Astrocyte of the cerebellum (primary cell): ENCODE measurements at regions not wholly inside any gene's neighbourhood (a gene's known extent, or its start where the extent isn't known, plus 50 kb on each side); places are given as distances from the start of the nearest gene placed in this dataset.

Source experiments
- DNase-seq: peaks from one replicate; pipeline ENCODE4 v3.0.0-alpha.2; 2011; ENCODE audit warnings: low read depth
- H3K4me3 ChIP-seq: 2 replicates; pipeline ENCODE4 v1.5.1; 2011; ENCODE audit warnings: mild to moderate bottlenecking, low read depth, low read length, moderate library complexity
- CTCF ChIP-seq: IDR thresholded peaks from 2 replicates; pipeline ENCODE4 v1.5.1; 2012; ENCODE audit warnings: low read length, low read depth, moderate library complexity, mild to moderate bottlenecking; ENCODE audit errors: missing control alignments
- in situ Hi-C: cut with HindIII; loops from 2 replicates; pipeline ENCODE4 v1.10.0; 2017; ENCODE audit warnings: low sequenced_read_pairs

DNA sequence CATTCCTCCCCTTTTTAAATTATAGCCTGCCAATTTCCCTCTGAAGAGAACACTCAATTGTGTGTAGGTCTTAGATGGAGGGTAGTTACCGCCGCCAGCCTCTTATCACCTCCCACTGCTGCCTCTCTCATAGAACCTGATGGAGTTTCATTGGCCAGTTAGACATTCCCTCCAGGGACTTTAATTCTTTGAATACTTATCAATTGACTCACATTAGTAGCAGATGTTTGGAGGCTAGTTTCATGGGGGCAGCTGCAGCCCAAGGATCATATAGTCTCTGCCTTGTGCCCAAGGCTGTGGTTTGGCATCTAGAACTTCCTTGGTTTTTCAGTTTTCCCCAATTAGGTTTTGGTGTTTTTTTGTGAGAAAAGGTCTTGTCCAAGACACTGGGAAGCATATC, 318.9 kb upstream of the HTR2A start:
- peak; percentile 86 for DNase-seq
- H3K4me3 ChIP-seq, result no peak overlapping the region
- no peak for TF ChIP-seq CTCF
- in situ Hi-C loops, result no loop called here

- in situ Hi-C loops, result no loop called here
Observed at GRCh38 chr13:47213047-47213446, 316.2 kb upstream of the HTR2A start.

DNA sequence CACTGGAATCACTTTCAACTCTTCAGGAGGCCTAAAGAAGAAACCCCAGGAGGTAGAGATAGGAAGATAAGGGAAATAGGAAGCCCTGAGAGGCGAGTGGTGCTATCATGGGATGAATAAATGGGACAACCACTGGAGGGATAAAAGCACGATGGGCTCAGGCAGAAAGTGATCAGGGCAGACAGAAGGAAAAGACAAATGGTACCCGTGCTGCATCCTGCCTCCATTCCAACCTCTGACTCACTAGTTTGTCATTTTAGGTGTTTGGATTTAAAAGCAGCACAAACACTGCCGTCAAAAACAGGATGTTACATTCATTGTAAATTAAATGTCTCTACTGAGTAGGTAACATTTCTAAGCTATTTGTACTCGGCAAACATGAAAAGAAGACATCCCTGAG, 314.3 kb upstream of the HTR2A start:
- H3K4me3 ChIP-seq, result no peak overlapping the region
- TF ChIP-seq CTCF, result no peak
- in situ Hi-C loops, result no loop called here
- no peak for DNase-seq

More at GRCh38 chr13:47213047-47213446, 316.2 kb upstream of the HTR2A start:
- TF ChIP-seq CTCF, result no peak
- H3K4me3 ChIP-seq, result no peak overlapping the region
- DNase-seq, result no peak

DNA sequence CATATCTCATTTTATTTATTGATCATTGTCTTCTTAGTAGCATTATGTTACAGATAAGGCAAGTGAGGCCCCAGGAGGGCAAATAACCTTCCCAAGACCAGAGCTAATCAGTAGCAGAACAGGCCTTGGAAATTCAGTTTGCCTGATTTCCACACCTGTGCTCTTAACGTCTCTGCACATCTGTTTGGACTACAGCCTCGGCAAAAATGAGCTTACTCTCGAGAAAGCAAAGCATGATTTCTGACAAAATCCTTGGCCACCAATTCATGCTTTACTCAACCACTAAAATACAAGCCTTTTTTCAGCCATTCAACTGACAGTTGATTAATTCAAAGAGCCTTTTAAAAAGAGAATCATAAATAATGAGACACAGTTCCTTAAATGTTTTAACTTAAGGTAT, 309.3 kb upstream of the HTR2A start:
- DNase-seq, result no peak
- in situ Hi-C loops, result no loop called here
- H3K4me3 ChIP-seq, result no peak overlapping the region
- TF ChIP-seq CTCF, result no peak

GRCh38 chr13:47190696-47191305, 293.9 kb upstream of the HTR2A start:
- DNase-seq, result peak; percentile 84
- no peak overlapping the region for H3K4me3 ChIP-seq
- TF ChIP-seq CTCF, result peak; percentile 14
- in situ Hi-C loops, result no loop called here

DNA sequence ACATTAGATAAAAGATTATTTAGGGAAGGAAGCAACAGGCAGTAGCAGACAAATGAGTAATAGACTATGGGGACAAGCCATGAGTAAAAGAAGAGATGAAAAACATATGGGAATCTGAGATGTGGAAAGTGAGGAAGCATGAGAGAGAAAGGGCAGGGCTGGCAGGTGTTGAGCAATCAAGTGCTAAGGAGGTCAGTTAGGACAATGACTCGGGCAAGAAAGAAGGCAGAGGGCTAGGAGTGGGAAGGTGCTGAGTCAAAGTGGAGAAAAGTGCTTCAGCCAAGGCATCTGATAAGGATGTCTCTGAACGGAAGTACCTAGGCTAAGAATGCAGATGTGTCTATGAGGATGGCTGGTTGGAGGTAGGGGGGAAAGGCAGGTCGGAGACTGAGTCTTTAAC, 291.9 kb upstream of the HTR2A start:
- TF ChIP-seq CTCF, result no peak
- in situ Hi-C loops, result no loop called here
- DNase-seq, result no peak
- H3K4me3 ChIP-seq, result no peak overlapping the region
